ENCODE measurements at regions not wholly inside any gene's neighbourhood (a gene's known extent, or its start where the extent isn't known, plus 50 kb on each side); places are given as distances from the start of the nearest gene placed in this dataset.

- TF ChIP-seq, protein P1, sequence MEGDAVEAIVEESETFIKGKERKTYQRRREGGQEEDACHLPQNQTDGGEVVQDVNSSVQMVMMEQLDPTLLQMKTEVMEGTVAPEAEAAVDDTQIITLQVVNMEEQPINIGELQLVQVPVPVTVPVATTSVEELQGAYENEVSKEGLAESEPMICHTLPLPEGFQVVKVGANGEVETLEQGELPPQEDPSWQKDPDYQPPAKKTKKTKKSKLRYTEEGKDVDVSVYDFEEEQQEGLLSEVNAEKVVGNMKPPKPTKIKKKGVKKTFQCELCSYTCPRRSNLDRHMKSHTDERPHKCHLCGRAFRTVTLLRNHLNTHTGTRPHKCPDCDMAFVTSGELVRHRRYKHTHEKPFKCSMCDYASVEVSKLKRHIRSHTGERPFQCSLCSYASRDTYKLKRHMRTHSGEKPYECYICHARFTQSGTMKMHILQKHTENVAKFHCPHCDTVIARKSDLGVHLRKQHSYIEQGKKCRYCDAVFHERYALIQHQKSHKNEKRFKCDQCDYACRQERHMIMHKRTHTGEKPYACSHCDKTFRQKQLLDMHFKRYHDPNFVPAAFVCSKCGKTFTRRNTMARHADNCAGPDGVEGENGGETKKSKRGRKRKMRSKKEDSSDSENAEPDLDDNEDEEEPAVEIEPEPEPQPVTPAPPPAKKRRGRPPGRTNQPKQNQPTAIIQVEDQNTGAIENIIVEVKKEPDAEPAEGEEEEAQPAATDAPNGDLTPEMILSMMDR (IDR thresholded peaks at IDR 0.05), result no peak
- TF ChIP-seq POLR2A (IDR thresholded peaks at IDR 0.05), result no peak
Measured at GRCh38 chr14:85811340-85811739, 281.4 kb downstream of the FLRT2 start.

All from right lobe of liver (tissue), 4 donors.